SK-N-MC (cell line): ENCODE measurements at regions not wholly inside any gene's neighbourhood (a gene's known extent, or its start where the extent isn't known, plus 50 kb on each side); places are given as distances from the start of the nearest gene placed in this dataset.

Experiments used
- EZH2 ChIP-seq: fragments of 200-600 bp; sonication (generic); IDR thresholded peaks from one replicate; pipeline ENCODE4 v1.6.1; 2017; ENCODE audit warnings: antibody characterized with exemption
- POLR2AphosphoS5 ChIP-seq: IDR thresholded peaks from 2 replicates; pipeline ENCODE4 v1.6.1; 2012; ENCODE audit warnings: mild to moderate bottlenecking, low read depth, low read length, borderline replicate concordance

DNA sequence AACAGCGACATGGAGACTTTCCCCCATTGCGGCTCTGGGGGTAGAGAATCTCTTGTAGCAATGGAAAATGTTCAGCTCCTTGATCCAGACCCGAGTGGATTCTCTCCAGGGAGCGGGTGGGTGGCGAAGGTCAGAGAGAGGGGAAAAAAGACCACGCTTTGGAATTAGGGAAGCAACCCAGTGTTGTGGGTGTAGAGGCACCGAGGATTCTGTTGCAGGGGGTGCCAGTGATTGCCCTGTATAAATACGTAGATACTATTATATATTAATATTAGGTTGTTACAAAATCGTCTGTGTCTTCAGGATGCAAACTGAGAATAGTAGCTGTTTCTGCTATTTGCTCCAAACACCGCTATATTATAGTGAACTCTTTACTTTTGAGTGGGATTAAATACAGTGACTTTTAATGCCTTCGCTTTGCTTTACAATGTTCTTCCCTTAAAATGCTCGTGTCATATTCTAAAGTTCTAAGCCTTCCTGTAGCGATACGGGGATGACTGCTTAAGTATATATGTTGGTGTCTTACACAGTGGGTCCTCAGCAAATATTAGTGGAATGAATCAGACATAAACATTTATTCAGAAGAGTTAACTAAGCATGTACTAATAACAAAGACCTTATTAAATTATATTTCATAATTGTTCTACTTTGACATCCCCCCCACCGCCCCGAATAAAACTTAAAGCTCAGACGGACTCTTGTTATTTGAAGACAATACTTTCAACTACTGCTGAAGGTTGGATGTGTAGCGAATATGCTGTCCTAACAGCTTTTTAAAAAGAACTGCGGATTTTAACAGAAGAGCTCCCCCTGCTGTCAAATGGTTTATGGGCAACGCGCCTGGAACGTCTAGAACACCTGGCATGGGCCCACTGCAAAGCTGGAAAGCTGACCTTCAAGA, 136.4 kb upstream of the KRAS start:
- no peak for TF ChIP-seq EZH2
- TF ChIP-seq POLR2AphosphoS5 = no peak
